ENCODE measurements at regions not wholly inside any gene's neighbourhood (a gene's known extent, or its start where the extent isn't known, plus 50 kb on each side); places are given as distances from the start of the nearest gene placed in this dataset.

DNA sequence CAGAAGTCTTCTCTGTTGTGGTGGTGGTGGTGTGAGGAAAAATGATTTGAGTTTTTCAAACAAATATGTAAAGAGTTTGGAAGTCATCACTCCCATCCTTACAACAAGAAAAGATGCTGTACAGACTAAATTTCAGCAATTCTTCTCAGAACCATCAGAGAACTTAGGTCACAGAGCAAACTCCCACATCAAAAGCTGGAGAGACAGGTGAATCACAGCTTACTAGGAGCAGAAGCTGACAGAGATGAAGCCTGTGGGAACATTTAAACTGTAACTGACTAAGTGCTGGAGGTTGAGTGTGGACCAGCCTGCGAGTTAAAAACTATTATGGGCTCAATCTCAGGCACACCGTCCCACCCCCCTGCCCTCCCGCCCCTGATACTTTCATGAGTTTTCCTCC lies 97.3 kb downstream of the AKR1D1 start:
- no peak overlapping the region for H2AFZ ChIP-seq (ENCODE audit: low read length)
- no peak overlapping the region for H3K9ac ChIP-seq (ENCODE audit: low read depth, low read length, poor library complexity, severe bottlenecking)
- H3K9me2 ChIP-seq (replicated peaks; ENCODE audit: low read depth, low read length) = no peaks in the 10 kb centered on the region
- no peaks in the 10 kb centered on the region for H3K27me3 ChIP-seq (ENCODE audit: insufficient read depth, low read length, poor library complexity, severe bottlenecking)
- no peak overlapping the region for H3K4me2 ChIP-seq (ENCODE audit: low read depth, low read length, poor library complexity, severe bottlenecking)
- no peak for TF ChIP-seq EZH2phosphoT487 (IDR thresholded peaks at IDR 0.05; ENCODE audit: borderline replicate concordance)
- TF ChIP-seq, protein P1, sequence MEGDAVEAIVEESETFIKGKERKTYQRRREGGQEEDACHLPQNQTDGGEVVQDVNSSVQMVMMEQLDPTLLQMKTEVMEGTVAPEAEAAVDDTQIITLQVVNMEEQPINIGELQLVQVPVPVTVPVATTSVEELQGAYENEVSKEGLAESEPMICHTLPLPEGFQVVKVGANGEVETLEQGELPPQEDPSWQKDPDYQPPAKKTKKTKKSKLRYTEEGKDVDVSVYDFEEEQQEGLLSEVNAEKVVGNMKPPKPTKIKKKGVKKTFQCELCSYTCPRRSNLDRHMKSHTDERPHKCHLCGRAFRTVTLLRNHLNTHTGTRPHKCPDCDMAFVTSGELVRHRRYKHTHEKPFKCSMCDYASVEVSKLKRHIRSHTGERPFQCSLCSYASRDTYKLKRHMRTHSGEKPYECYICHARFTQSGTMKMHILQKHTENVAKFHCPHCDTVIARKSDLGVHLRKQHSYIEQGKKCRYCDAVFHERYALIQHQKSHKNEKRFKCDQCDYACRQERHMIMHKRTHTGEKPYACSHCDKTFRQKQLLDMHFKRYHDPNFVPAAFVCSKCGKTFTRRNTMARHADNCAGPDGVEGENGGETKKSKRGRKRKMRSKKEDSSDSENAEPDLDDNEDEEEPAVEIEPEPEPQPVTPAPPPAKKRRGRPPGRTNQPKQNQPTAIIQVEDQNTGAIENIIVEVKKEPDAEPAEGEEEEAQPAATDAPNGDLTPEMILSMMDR (conservative IDR thresholded peaks at IDR 0.05; ENCODE audit: low read length) = no peak
- H3K79me2 ChIP-seq (ENCODE audit: insufficient read depth, low read length) = no peaks in the 10 kb centered on the region
- H3K36me3 ChIP-seq (ENCODE audit: insufficient read depth, low read length) = no peaks in the 10 kb centered on the region
- H4K20me1 ChIP-seq (ENCODE audit: insufficient read depth, low read length, poor library complexity, severe bottlenecking) = no peaks in the 10 kb centered on the region
- 0 out of 2 replicates have a peak, but pooled peaks cover 3% of the 10 kb centered on the region for H3K9me3 ChIP-seq (ENCODE audit: insufficient read depth, low read depth, low read length)
- H3K4me3 ChIP-seq (ENCODE audit: low read length, poor library complexity, severe bottlenecking) = no peak overlapping the region
- H3K4me1 ChIP-seq (ENCODE audit: insufficient read depth, low read length, poor library complexity, severe bottlenecking) = no peaks in the 10 kb centered on the region
- no peaks in the 10 kb centered on the region for H3F3A ChIP-seq (ENCODE audit: low read depth)

DNA sequence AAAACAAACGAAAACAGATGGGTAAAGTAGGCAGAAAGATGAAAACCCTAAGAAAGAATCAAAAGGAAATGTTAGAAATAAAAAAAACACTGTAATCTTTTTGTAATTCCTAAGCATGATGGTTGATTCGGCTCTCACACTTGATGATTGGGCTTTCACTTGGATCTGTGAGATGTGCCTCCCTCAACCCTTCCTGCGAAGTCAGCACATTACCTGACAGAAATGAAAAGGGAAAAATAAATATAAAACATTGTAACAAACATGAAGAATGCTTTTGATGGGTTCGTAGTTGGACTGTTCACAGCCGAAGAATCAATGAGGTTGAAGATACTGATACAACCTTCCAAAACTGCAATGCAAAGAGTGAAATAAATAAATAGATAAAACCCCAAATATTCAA lies 99.8 kb downstream of the AKR1D1 start:
- Histone ChIP-seq H3K27me3 (ENCODE audit: insufficient read depth, low read length, poor library complexity, severe bottlenecking) (no peaks in the 10 kb centered on the region), H3K79me2 (ENCODE audit: insufficient read depth, low read length) (no peaks in the 10 kb centered on the region), H3K4me2 (ENCODE audit: low read depth, low read length, poor library complexity, severe bottlenecking) (no peak overlapping the region), H4K20me1 (ENCODE audit: insufficient read depth, low read length, poor library complexity, severe bottlenecking) (no peaks in the 10 kb centered on the region), H3K4me1 (ENCODE audit: insufficient read depth, low read length, poor library complexity, severe bottlenecking) (no peaks in the 10 kb centered on the region), H3K9me2 (replicated peaks; ENCODE audit: low read depth, low read length) (no peaks in the 10 kb centered on the region), H2AFZ (ENCODE audit: low read length) (no peak overlapping the region), H3K4me3 (ENCODE audit: low read length, poor library complexity, severe bottlenecking) (no peak overlapping the region), H3K36me3 (ENCODE audit: insufficient read depth, low read length) (no peaks in the 10 kb centered on the region), H3F3A (ENCODE audit: low read depth) (no peaks in the 10 kb centered on the region), H3K9ac (ENCODE audit: low read depth, low read length, poor library complexity, severe bottlenecking) (no peak overlapping the region), H3K9me3 (ENCODE audit: insufficient read depth, low read depth, low read length) (0 out of 2 replicates have a peak, but pooled peaks cover 3% of the 10 kb centered on the region)
- no peak for TF ChIP-seq EZH2phosphoT487 (IDR thresholded peaks at IDR 0.05; ENCODE audit: borderline replicate concordance)
- TF ChIP-seq, protein P1 (conservative IDR thresholded peaks at IDR 0.05; ENCODE audit: low read length) = no peak

DNA sequence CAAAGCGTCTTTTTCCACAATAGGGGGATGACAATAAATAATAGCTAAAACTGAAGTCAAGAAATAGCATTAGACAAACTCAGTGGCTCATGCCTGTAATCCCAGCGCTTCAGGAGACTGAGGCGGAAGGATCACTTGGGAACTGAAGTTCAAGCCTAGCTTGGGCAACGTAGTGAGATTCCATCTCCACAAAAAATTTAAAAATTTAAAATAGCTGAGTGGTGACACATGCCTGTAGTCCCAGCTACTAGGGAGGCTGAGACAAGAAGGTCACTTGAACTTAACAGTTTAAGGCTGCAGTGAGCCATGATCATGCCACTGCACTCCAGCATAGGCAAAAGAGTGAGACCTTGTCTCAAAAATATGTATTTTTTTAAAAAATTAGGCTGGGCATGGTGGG lies 107.9 kb downstream of the AKR1D1 start:
- no peaks in the 10 kb centered on the region for H3K36me3 ChIP-seq (ENCODE audit: insufficient read depth, low read length)
- H3K27me3 ChIP-seq (ENCODE audit: insufficient read depth, low read length, poor library complexity, severe bottlenecking) = no peaks in the 10 kb centered on the region
- H3K9ac ChIP-seq (ENCODE audit: low read depth, low read length, poor library complexity, severe bottlenecking) = no peak overlapping the region
- H3K79me2 ChIP-seq (ENCODE audit: insufficient read depth, low read length) = no peaks in the 10 kb centered on the region
- H2AFZ ChIP-seq (ENCODE audit: low read length) = no peak overlapping the region
- H3K4me1 ChIP-seq (ENCODE audit: insufficient read depth, low read length, poor library complexity, severe bottlenecking) = no peaks in the 10 kb centered on the region
- no peak overlapping the region for H3K4me2 ChIP-seq (ENCODE audit: low read depth, low read length, poor library complexity, severe bottlenecking)
- H3K9me3 ChIP-seq (ENCODE audit: insufficient read depth, low read depth, low read length) = no peaks in the 10 kb centered on the region
- H3K4me3 ChIP-seq (ENCODE audit: low read length, poor library complexity, severe bottlenecking) = no peak overlapping the region
- no peak for TF ChIP-seq EZH2phosphoT487 (IDR thresholded peaks at IDR 0.05; ENCODE audit: borderline replicate concordance)
- TF ChIP-seq, protein P1 (conservative IDR thresholded peaks at IDR 0.05; ENCODE audit: low read length) = no peak
- H3K9me2 ChIP-seq (replicated peaks; ENCODE audit: low read depth, low read length) = no peaks in the 10 kb centered on the region
- no peaks in the 10 kb centered on the region for H3F3A ChIP-seq (ENCODE audit: low read depth)
- no peaks in the 10 kb centered on the region for H4K20me1 ChIP-seq (ENCODE audit: insufficient read depth, low read length, poor library complexity, severe bottlenecking)
